GM18873 (cell line): ENCODE measurements at regions not wholly inside any gene's neighbourhood (a gene's known extent, or its start where the extent isn't known, plus 50 kb on each side); places are given as distances from the start of the nearest gene placed in this dataset.
"Not testable (repeated sequence)": the region's sequence is repeated elsewhere in the genome, so short reads cannot be mapped to it uniquely, and the experiment has no call there.

Source experiments
- ATAC-seq: cut with Tn5 transposase; IDR thresholded peaks from one replicate; pipeline ENCODE4 v1.9.1; 2021; ENCODE audit warnings: mild to moderate bottlenecking, moderate library complexity, moderate number of reproducible peaks; ENCODE audit not compliant: unreplicated experiment, low FRiP score

DNA sequence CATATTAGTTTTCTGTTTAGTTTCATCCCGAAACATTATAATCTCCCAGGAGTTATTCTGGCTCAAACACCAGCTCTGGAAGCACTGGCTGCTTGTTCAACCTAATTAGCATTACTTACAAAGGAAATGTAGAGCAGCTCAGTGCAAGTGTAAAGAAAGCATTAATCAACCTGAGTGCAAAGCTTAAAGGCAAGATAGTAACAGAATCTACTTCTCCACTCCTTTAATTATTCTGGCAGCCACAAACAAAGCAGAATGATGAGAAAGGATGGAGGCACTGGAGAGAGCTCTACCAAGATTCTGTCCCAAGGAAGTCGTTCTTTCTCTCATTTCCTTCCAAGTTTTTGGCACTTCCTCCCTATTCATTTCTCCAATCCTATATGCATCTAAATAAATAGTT, 1384.0 kb downstream of the ZPLD1 start:
- no peak for ATAC-seq

DNA sequence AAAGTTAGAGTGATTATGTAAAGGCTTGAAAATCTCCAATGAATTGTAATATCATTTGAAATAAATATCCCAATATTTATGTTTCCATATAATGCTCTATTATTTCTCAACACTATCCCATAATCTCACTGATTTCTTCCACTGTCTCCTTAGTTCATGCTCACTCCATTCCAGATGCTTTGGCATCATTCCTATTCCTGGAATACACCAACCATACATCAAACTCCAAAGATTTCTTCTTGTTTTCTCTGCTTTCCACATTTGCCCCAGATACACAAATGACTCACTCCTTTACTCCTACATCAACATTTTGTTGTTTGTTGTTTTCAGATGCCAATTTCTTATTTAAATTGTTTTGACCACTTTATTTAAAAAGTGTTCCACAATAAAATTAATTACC, 1390.8 kb downstream of the ZPLD1 start:
- ATAC-seq: no peak

DNA sequence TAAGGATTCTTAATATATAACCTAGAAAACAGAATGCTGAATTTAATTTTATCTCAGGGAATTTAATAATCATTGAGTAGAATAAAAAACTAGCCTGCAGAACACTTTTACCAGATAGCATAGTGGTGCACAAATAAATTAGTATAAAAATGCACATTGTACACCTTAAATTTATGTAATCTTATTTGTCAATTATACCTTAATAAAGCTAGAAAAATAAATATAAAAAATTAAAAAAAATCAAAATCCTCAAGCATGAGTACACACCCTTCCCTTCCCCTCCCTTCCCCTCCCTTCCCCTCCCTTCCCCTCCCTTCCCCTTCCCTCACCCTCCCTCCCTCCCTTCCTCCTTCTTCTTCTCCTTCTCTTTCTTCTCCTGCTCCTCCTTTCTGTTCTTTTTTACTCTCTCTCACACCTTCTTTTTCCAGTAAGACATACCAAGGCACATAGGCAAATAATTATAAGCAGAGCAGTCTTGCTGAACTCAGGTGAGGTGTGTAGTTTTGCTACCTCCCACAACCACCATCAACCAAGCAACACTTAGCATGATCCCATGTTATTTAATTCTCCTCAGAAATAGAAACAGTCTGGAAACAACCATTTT, 1395.0 kb downstream of the ZPLD1 start:
- no peak for ATAC-seq

GRCh38 chr3:103847081-103848062, 1412.6 kb downstream of the ZPLD1 start:
- no peak for ATAC-seq

- ATAC-seq: no peak
Measured at GRCh38 chr3:103851793-103852192, 1417.0 kb downstream of the ZPLD1 start.

DNA sequence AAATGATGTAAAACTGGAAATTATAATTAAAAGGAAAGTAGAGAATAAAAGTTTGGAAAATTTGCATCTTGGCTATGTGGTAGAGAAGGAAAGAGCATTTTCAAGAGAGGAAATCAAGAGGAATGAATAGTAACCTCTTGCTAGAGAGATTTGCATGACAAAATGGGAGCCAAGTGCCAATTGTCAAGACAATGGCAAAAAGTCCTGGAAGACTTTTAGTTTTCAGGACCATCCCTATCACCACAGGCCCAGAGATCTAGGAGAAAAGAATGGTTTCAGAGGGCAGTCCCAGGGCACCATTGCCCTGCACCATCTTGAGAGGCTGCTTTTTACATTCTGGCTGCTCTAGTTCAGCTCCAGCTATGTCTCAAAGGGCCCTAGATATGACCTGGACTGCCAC, 1427.6 kb downstream of the ZPLD1 start:
- no peak for ATAC-seq

- ATAC-seq: no peak
Measured at GRCh38 chr3:103863381-103863780, 1428.6 kb downstream of the ZPLD1 start.

DNA sequence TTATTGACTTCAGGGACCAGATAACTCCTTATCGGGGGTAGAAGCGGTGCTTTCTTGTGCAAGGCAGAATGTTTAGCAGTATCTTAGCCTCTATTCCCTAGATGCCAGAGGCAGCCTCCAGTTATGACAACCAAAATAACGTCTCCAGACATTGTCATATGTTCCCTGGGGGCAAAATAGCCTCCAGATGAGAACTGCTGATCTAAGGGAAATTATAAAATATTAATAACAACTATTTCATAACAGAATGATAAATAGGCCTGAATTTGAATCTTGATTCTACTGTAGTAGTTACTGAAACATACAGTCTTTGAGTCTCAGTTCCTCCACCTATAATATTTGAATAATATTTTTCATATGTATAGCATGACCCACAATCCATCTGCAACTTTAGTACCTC, 1431.3 kb downstream of the ZPLD1 start:
- no peak for ATAC-seq

GRCh38 chr3:103873021-103873420, 1438.2 kb downstream of the ZPLD1 start:
- no peak for ATAC-seq

DNA sequence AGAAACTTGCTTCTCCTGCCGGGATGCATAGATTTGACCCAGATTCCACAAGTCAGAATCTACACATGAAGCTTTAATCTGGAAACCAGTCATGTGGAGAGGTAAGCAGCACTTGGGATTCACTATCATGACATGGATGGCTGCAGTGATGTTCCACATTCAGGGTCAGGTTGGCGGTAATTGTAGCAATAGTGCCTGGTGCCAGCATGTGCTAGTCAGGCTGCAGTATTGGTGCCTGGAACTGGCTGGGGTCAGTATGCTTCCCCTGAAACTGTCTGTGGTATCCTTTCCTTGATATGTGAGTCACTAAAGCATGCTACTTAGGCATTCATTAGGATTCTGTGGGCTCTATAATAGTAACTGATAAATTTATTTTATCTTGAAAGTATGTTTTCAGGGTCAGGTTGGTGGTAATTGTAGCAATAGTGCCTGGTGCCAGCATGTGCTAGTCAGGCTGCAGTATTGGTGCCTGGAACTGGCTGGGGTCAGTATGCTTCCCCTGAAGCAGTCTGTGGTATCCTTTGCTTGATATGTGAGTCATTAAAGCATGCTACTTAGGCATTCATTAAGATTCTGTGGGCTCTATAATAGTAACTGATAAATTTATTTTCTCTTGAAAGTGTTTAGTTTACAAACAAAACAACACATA, 1439.2 kb downstream of the ZPLD1 start:
- ATAC-seq: no peak

GRCh38 chr3:103881809-103882208, 1447.0 kb downstream of the ZPLD1 start:
- ATAC-seq: not testable (repeated sequence)

- ATAC-seq: no peak
Measured at GRCh38 chr3:103889675-103890074, 1454.9 kb downstream of the ZPLD1 start.

DNA sequence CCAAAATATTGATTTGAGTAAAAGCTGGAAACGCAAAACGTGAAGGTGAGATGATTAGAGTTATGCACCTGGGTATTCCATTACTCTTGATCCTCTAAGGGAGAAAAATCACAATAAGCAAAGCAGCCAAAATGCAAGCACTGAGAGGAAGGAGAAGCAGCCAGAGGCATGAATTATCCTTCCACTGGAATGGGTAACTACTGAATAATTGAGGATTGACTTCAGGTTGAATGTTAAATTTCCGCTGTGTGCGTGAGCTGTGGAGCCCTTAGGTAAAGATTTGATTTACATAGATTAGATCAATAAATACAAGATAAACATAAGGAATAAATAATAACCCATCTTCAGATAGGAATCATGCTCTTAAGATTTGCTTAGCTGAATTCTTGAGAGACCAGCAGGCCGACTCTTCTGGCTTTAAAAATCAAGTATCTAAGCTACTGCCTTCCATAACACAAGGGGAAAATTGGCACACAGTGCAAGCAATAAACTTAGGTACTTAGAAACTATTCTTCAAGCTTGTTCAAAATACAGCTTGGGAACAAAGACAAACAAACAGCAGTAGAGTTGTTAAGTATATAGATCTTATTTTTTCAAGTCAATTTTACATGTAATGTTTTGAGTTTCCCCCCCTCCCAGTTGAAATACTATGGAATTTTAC, 1459.5 kb downstream of the ZPLD1 start:
- no peak for ATAC-seq

DNA sequence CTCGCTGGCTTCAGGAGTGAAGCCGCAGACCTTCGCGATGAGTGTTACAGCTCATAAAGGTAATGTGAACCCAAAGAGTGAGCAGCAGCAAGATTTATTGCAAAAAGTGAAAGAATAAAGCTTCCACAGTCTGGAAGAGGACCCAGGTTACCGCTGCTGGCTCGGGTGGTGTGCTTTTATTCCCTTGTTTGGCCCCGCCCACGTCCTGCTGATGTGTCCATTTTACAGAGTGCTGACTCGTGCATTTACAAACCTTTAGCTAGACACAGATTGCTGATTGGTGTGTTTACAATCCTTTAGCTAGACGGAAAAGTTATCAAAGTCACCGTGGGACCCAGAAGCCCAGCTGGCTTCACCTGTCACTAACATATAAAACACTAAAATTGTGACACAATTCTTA, 1464.5 kb downstream of the ZPLD1 start:
- ATAC-seq: no peak

DNA sequence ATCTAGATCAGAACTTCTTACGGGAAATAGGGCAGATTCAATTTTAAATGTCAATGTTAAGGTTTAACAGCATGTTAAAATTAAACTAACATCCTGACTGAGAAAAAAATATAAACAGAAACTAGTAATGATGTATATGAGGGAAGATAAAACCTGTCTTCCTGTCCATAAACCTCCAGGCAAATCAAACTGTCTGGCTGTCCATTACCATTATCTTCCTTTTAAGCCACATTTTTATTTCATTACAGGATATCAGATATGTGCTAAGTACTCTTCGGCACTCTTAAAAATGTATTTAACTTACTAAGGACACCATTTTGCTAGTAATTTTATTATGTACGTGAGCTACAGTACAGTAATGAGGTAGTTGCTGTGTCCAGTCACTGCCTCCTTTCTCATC, 1461.7 kb upstream of the ALCAM start:
- no peak for ATAC-seq

DNA sequence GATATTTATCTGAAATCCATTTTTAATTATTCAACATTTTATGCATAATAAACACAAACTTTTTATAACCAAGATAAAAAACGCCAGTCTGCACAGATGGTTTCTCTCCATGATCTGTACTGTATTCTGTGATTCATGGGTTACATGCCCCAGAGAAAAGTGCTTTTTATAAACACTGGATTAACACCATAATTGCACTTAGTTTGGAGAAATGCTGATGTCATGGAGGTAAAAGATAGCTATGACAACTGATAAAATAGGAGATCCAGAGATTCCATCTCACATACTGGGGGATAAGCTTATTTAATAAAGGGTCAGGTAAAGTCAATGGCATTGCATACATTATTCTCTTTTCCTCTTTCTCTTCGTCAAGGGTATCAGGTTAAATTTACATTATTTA, 1460.4 kb upstream of the ALCAM start:
- ATAC-seq: no peak

DNA sequence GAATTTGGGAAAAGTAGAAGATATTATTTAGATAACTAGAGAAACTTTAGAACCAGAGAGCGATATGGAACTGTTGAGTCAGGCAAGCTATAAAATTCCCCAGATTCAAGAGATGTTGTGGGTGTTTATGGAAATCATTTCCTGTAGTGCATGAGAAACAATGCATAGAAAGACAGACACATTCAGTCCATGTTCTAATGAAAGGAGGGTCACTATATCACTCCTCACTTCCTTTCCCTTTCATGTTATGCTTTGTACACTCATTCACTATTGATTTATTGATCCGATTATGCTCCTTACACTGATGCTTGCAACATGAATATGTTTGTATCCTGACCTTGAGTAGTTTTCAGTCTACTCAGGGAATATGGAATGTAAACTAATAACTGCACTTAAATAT, 1459.9 kb upstream of the ALCAM start:
- no peak for ATAC-seq

DNA sequence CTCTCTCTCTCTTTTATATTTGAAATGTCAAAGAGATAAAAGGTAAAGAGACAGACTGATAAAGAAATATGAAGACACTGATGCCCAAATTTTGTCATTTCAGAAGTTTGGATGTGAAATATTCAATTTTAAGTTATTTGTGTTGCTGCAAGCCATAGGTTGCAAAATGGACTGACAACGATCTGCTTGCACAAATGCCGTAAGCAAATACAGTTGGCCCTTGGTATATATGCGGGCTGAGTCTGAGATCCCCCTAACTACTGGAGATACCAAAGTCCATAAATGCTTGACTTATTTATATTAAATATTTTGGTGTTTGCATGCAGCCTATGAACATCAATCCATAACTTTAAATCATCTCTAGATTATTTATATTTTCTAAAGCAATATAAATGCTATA, 1459.1 kb upstream of the ALCAM start:
- ATAC-seq: no peak

DNA sequence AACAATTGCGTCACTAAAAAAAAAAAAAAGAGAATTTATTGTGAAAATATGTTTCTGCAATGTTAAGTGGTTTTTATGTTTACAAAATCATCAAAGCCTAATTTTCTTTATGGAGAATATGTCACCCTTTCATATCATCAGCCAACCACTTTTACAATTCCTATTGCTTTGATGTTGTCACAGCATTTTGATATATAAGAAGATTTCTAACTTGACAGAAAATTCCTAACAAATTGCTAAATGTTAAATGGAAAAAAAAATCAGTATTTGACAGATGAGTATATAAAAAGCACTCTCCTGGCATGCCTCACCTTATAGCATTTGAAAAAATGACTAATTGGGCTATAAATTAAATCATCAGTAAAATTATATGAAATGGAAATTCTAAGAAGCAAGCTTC, 1457.3 kb upstream of the ALCAM start:
- no peak for ATAC-seq

- ATAC-seq: no peak
Measured at GRCh38 chr3:103918336-103918735, 1448.4 kb upstream of the ALCAM start.

DNA sequence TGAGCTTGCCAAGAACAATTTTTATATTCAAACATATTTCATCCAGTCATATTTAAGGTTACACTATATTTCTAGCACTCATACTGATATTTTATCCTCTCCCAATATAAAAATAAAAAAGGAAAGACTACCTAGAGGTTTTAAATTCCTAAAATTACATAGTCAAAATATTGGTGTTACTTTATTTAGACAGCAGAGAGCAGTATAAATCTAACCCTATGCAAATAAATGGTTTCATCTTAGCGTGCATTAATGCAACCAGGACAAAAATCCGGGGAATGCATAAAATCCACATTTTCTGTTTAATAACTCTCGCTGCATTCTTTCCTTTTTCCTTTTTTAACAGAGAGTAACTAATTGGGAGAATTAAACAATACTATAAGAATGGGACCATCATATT, 1447.4 kb upstream of the ALCAM start:
- no peak for ATAC-seq
